HUES64 (cell line): ENCODE measurements at regions not wholly inside any gene's neighbourhood (a gene's known extent, or its start where the extent isn't known, plus 50 kb on each side); places are given as distances from the start of the nearest gene placed in this dataset.

Experiments used
- H3K27ac ChIP-seq: 2 replicates; pipeline ENCODE4 v1.7.0; 2013; ENCODE audit warnings: low read depth, low read length, inconsistent platforms
- H3K27me3 ChIP-seq: 2 replicates; pipeline ENCODE4 v1.6.1; 2013; ENCODE audit warnings: mild to moderate bottlenecking, low read length; ENCODE audit not compliant: insufficient read depth
- H3K36me3 ChIP-seq: 2 replicates; pipeline ENCODE4 v1.6.1; 2013; ENCODE audit warnings: mild to moderate bottlenecking, low read length; ENCODE audit not compliant: insufficient read depth
- H3K4me1 ChIP-seq: 2 replicates; pipeline ENCODE4 v1.6.1; 2013; ENCODE audit warnings: mild to moderate bottlenecking, low read length, moderate library complexity; ENCODE audit not compliant: insufficient read depth
- H3K4me3 ChIP-seq: 2 replicates; pipeline ENCODE4 v1.5.1; 2013; ENCODE audit warnings: mild to moderate bottlenecking, low read length, moderate library complexity
- H3K9ac ChIP-seq: 2 replicates; pipeline ENCODE4 v1.6.1; 2013; ENCODE audit warnings: mild to moderate bottlenecking, low read depth, low read length
- H3K9me3 ChIP-seq: 2 replicates; pipeline ENCODE4 v1.6.1; 2013; ENCODE audit warnings: low read depth, low read length; ENCODE audit not compliant: insufficient read depth
- WGBS: fragments of 150-250, 120-280 bp; methylation state at CpG from one replicate; pipeline ENCODE4 v1.1.7; 2013; ENCODE audit warnings: missing lambda C conversion rate; 5-methylcytosine and 5-hydroxymethylcytosine counted together

GRCh38 chr18:65359479-65359878 lies 391.3 kb upstream of the CDH7 start:
- no peak overlapping the region for H3K27ac ChIP-seq
- H3K9me3 ChIP-seq: no peaks in the 10 kb centered on the region
- H3K27me3 ChIP-seq: no peaks in the 10 kb centered on the region
- H3K36me3 ChIP-seq: no peaks in the 10 kb centered on the region
- WGBS: 100% methylated on average over 1 of the region's 1 CpG
- peaks cover 16% of the 10 kb centered on the region for H3K4me1 ChIP-seq
- H3K9ac ChIP-seq: no peak overlapping the region
- H3K4me3 ChIP-seq: no peak overlapping the region

GRCh38 chr18:65358306-65358705 lies 392.5 kb upstream of the CDH7 start:
- H3K9ac ChIP-seq: no peak overlapping the region
- 95% methylated on average over 3 of the region's 3 CpGs for WGBS
- no peak overlapping the region for H3K4me3 ChIP-seq
- peaks cover 4% of the 10 kb centered on the region; the same call in 1 of the 2 replicates for H3K4me1 ChIP-seq
- H3K27ac ChIP-seq: no peak overlapping the region
- H3K36me3 ChIP-seq: no peaks in the 10 kb centered on the region
- H3K9me3 ChIP-seq: no peaks in the 10 kb centered on the region
- no peaks in the 10 kb centered on the region for H3K27me3 ChIP-seq

GRCh38 chr18:65352186-65352585 lies 398.6 kb upstream of the CDH7 start:
- H3K4me3 ChIP-seq: no peak overlapping the region
- WGBS: 96% methylated on average over 3 of the region's 3 CpGs
- H3K9me3 ChIP-seq: no peaks in the 10 kb centered on the region
- no peaks in the 10 kb centered on the region for H3K36me3 ChIP-seq
- H3K27me3 ChIP-seq: no peaks in the 10 kb centered on the region
- H3K4me1 ChIP-seq: no peaks in the 10 kb centered on the region
- no peak overlapping the region for H3K27ac ChIP-seq
- no peak overlapping the region for H3K9ac ChIP-seq

- no peaks in the 10 kb centered on the region for H3K9me3 ChIP-seq
- no CpG with 5 or more reads among the region's 2 CpGs for WGBS
- H3K9ac ChIP-seq: no peak overlapping the region
- H3K36me3 ChIP-seq: no peaks in the 10 kb centered on the region
- H3K27me3 ChIP-seq: no peaks in the 10 kb centered on the region
- no peak overlapping the region for H3K4me3 ChIP-seq
- H3K4me1 ChIP-seq: no peaks in the 10 kb centered on the region
- H3K27ac ChIP-seq: no peak overlapping the region
Measured at GRCh38 chr18:65349635-65350034, 401.2 kb upstream of the CDH7 start.

GRCh38 chr18:65347446-65347845 lies 403.4 kb upstream of the CDH7 start:
- no peaks in the 10 kb centered on the region for H3K27me3 ChIP-seq
- no peak overlapping the region for H3K27ac ChIP-seq
- 87% methylated on average over 6 of the region's 6 CpGs for WGBS
- no peak overlapping the region for H3K9ac ChIP-seq
- H3K4me3 ChIP-seq: no peak overlapping the region
- H3K4me1 ChIP-seq: no peaks in the 10 kb centered on the region
- no peaks in the 10 kb centered on the region for H3K9me3 ChIP-seq
- no peaks in the 10 kb centered on the region for H3K36me3 ChIP-seq

GRCh38 chr18:65346086-65346485 lies 404.7 kb upstream of the CDH7 start:
- 96% methylated on average over 3 of the region's 3 CpGs for WGBS
- no peak overlapping the region for H3K4me3 ChIP-seq
- no peak overlapping the region for H3K9ac ChIP-seq
- no peak overlapping the region for H3K27ac ChIP-seq
- no peaks in the 10 kb centered on the region for H3K36me3 ChIP-seq
- H3K9me3 ChIP-seq: no peaks in the 10 kb centered on the region
- H3K27me3 ChIP-seq: no peaks in the 10 kb centered on the region
- no peaks in the 10 kb centered on the region for H3K4me1 ChIP-seq

GRCh38 chr18:65343571-65343970 lies 407.2 kb upstream of the CDH7 start:
- H3K9ac ChIP-seq: no peak overlapping the region
- WGBS: 98% methylated on average over 4 of the region's 5 CpGs
- no peaks in the 10 kb centered on the region for H3K4me1 ChIP-seq
- no peaks in the 10 kb centered on the region for H3K36me3 ChIP-seq
- H3K9me3 ChIP-seq: no peaks in the 10 kb centered on the region
- no peak overlapping the region for H3K4me3 ChIP-seq
- H3K27ac ChIP-seq: no peak overlapping the region
- no peaks in the 10 kb centered on the region for H3K27me3 ChIP-seq

GRCh38 chr18:65336411-65336810 lies 414.4 kb upstream of the CDH7 start:
- no peaks in the 10 kb centered on the region for H3K4me1 ChIP-seq
- no peak overlapping the region for H3K9ac ChIP-seq
- WGBS: 83% methylated on average over 3 of the region's 3 CpGs
- H3K36me3 ChIP-seq: no peaks in the 10 kb centered on the region
- no peak overlapping the region for H3K27ac ChIP-seq
- H3K9me3 ChIP-seq: no peaks in the 10 kb centered on the region
- no peaks in the 10 kb centered on the region for H3K27me3 ChIP-seq
- H3K4me3 ChIP-seq: no peak overlapping the region

GRCh38 chr18:65329010-65329409 lies 421.8 kb upstream of the CDH7 start:
- H3K9me3 ChIP-seq: no peaks in the 10 kb centered on the region
- H3K4me1 ChIP-seq: no peaks in the 10 kb centered on the region
- no CpG with 5 or more reads among the region's 2 CpGs for WGBS
- no peaks in the 10 kb centered on the region for H3K36me3 ChIP-seq
- H3K9ac ChIP-seq: no peak overlapping the region
- H3K4me3 ChIP-seq: no peak overlapping the region
- no peaks in the 10 kb centered on the region for H3K27me3 ChIP-seq
- no peak overlapping the region for H3K27ac ChIP-seq

GRCh38 chr18:65326805-65327204 lies 424.0 kb upstream of the CDH7 start:
- Histone ChIP-seq H3K9me3 (no peaks in the 10 kb centered on the region), H3K36me3 (no peaks in the 10 kb centered on the region), H3K4me1 (no peaks in the 10 kb centered on the region), H3K27me3 (no peaks in the 10 kb centered on the region), H3K4me3 (no peak overlapping the region), H3K27ac (no peak overlapping the region), H3K9ac (no peak overlapping the region)

- Histone ChIP-seq H3K4me1 (no peaks in the 10 kb centered on the region), H3K36me3 (no peaks in the 10 kb centered on the region), H3K27ac (no peak overlapping the region), H3K4me3 (no peak overlapping the region), H3K9me3 (no peaks in the 10 kb centered on the region), H3K9ac (no peak overlapping the region), H3K27me3 (no peaks in the 10 kb centered on the region)
- 79% methylated on average over 3 of the region's 3 CpGs for WGBS
Measured at GRCh38 chr18:65322895-65323294, 427.9 kb upstream of the CDH7 start.

GRCh38 chr18:65298422-65298821 lies 452.4 kb upstream of the CDH7 start:
- Histone ChIP-seq H3K27ac (no peak overlapping the region), H3K36me3 (no peaks in the 10 kb centered on the region), H3K9me3 (no peaks in the 10 kb centered on the region), H3K9ac (no peak overlapping the region), H3K27me3 (no peaks in the 10 kb centered on the region), H3K4me1 (no peaks in the 10 kb centered on the region), H3K4me3 (no peak overlapping the region)
- 73% methylated on average over 3 of the region's 4 CpGs for WGBS
